GM18499 (cell line): ENCODE measurements at regions not wholly inside any gene's neighbourhood (a gene's known extent, or its start where the extent isn't known, plus 50 kb on each side); places are given as distances from the start of the nearest gene placed in this dataset.

Experiments
- ATAC-seq: cut with Tn5 transposase; IDR thresholded peaks from one replicate; pipeline ENCODE4 v1.9.1; 2021; ENCODE audit warnings: moderate number of reproducible peaks; ENCODE audit not compliant: insufficient read depth, unreplicated experiment

- no peak for ATAC-seq
These were observed 95.6 kb upstream of the ARHGAP20 start for GRCh38 chr11:110807801-110808200.

- no peak for ATAC-seq
These were observed 93.5 kb upstream of the ARHGAP20 start for GRCh38 chr11:110805756-110806155.

GRCh38 chr11:110802162-110802561 lies 89.9 kb upstream of the ARHGAP20 start:
- no peak for ATAC-seq

DNA sequence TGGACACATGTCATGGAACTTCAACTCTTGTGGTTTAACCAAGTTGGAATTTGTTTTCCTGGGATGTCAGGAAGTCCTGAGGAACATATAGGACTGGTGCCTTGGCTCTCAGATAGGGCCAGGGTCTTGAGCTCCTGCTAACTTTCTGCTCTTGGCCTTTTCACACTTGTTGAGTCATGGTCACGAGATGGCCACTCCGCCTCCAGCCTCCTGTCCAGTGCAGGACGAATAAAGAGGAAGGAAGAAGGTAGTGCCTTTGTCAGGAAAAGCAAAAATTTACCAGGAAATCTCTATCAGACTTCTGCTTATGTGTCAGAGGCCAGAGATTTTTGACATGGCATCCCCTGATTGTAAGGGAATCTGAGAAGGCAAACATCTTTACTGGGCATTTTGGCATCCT lies 89.1 kb upstream of the ARHGAP20 start:
- no peak for ATAC-seq

- no peak for ATAC-seq
These were observed 86.1 kb upstream of the ARHGAP20 start for GRCh38 chr11:110798201-110798900.

GRCh38 chr11:110797453-110797852 lies 85.2 kb upstream of the ARHGAP20 start:
- ATAC-seq = peak; percentile 83

- no peak for ATAC-seq
These were observed 82.9 kb upstream of the ARHGAP20 start for GRCh38 chr11:110795112-110795624.

DNA sequence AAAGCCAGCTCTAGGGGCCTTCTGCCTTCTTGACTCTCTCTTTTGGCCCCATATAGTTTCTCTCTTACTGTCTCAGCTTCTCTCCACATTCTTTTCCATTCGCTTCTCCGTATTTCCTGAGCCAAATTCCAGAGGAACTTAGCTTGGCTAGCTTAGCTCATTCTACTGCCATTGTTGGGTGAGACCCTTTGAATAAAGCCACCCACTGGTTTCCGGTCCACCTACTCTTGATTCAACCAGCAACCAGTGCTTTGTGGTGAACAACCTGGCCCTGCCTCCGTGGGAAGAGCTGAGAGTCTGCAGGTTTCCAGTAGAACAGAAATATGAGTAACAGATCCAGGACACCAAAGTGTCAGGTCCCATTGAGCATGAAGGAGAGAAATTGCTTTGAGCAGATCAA lies 81.3 kb upstream of the ARHGAP20 start:
- no peak for ATAC-seq

DNA sequence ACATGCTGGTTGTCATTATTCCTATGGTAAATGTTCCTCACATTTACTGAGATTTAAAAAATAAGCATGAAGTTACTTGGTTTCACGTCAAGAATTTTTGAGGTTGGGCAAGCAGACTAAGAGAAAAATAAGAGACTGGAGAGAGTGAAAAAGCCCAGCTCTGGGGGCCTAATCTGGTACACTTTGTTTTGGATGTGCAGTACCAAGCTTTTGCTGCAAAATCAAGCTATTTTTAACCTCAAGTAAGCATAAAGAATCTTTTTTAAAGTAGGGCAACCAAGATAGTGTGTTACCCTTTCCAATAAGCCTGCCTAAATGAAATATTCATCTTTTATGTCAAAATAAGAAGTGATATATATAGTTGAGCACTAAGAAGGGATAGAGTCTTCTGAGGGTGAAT lies 79.4 kb upstream of the ARHGAP20 start:
- no peak for ATAC-seq

GRCh38 chr11:110787680-110788079 lies 75.4 kb upstream of the ARHGAP20 start:
- ATAC-seq = no peak

DNA sequence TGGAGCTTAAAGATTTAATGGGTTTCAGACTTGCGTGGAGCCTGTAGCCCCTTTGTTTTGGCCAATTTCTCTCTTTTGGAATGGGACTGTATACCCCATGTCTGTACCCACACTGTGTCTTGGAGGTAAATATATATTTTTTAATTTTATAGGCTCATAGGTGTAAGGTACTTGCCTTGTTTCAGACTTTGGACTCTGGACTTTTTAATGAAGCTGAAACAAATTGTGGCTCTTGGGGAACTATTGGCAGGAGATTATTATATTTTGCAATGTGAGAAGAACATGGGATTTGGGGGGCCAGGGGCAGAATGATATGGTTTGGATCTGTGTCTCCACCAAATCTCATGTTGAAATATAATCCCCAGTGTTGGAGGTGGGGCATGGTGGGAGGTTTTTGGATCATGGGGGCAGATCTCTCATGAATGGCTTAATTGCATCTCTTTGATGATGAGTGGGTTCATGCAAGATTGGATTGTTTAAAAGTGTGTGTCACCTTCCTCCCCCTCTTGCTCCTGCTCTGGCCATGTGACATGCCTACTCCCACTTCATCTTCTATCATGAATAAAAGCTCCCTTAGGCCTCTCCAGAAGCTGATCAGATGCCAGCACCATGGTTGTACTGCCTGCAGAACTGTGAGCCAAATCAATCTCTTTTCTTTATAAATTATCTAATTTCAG lies 74.1 kb upstream of the ARHGAP20 start:
- no peak for ATAC-seq

DNA sequence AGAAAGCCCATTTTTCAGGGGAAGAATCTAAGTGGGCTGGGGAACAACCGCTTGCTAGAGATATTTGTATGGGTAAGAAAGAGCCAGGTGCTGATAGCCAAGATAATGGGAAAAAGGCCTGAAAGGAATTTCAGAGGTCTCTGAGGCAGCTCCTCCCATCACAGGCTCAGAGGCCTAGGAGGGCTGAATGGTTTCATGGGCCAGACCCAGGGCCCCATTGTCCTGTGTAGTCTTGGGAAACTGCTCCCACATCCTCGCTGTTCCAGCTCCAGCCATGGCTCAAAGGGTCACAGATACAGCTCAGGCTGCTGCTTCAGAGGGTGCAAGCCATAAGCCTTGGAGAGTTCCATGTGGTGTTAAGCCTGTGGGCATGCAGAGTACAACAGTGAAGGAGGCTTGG lies 73.2 kb upstream of the ARHGAP20 start:
- ATAC-seq = no peak

- no peak for ATAC-seq
These were observed 70.4 kb upstream of the ARHGAP20 start for GRCh38 chr11:110782616-110783015.

DNA sequence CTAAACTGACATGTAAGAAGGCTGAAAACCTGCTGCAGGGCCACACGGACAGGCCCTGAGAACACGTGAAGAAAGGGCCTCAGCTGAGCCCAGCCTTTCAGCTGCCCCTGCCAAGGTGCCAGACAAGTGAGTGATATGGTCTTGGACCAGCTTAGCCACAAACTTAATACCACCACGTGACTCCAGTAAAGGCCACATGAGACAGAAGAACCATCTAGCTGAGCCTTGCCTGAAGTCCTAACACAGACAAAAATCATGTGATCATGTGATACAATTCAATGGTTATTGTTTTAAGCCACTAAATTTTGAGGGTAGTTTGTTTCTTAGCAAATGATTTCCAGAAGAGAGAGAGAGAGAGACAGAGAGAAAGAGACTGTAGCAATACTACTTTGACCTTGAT lies 66.9 kb upstream of the ARHGAP20 start:
- no peak for ATAC-seq

GRCh38 chr11:110778343-110778742 lies 66.1 kb upstream of the ARHGAP20 start:
- ATAC-seq = no peak

GRCh38 chr11:110777775-110778174 lies 65.5 kb upstream of the ARHGAP20 start:
- no peak for ATAC-seq

DNA sequence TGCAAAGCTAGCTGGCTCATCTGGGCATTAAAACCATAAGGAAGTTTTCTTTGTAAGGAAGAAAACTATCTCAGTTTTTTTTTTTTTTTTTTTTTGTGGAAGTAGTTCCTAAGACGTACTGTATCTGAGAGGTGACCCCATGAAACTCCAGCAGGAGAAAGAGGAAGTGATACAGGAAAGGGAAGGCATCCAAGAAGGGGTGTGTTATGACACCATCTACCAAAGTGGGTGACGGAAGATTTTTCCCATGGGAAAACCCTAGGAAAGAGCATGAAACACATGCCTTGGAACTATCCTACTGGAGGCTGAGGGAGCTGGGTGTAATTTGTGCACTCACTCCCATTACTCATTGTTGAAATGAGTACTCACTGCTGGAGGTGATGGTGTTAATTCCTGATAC lies 63.8 kb upstream of the ARHGAP20 start:
- no peak for ATAC-seq

DNA sequence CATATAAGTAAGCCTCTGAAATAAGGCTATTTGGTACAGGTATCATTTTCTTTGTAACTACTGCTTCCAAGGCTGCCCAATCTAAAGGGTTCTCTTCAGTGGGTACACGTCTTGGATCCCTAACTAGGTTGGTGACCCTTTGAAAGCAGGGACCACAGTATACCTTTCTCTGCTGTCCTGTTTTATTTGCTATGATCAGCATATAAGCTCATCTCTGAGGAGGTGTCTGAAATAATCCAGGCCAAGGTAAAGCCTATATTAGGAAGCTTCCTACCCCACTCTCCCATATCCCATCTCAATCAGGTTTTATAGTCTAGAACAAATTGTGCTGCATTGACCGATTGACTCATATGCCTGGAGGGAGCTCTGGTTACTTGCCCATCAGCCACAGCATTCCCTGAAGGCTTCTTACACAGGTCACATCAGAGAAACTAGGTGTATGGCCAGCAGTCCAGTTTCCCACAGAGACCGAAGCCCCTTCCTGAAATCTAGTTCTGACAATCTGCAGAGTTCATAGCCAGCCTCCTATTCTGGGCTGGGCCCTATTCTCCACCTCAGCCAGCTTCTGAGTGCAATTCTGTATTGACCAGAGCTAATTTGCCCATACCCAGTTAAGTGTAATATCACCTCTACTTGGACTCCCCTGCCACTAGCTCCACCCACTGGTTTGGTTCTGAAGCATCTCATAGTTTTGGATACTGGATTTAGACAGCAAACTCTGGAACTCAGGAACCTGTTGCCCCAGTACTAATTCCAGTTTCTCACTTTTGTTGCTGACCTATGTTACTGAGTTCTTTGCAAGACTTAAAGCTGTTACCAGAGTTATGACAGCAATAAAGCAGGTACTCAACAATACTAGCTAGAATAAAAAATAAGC lies 62.1 kb upstream of the ARHGAP20 start:
- no peak for ATAC-seq

DNA sequence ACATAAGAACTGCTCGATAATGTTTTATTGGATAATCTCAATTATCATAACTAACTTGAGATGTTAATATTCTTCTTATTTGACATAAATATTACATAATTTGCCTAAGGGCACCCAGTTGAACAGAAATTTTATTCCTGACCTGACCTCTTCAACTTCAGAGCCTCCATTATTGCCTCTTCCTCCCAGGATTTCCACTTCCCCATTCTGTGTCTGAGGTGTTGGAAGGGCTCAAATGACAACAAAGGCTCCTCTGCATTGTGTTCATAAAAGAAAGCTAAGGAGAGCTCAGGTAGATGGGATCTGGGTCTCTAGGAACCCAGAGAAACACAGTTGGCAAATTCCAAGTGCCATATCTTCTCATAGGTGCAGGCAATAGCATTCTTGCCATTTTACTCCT lies 61.2 kb upstream of the ARHGAP20 start:
- no peak for ATAC-seq

DNA sequence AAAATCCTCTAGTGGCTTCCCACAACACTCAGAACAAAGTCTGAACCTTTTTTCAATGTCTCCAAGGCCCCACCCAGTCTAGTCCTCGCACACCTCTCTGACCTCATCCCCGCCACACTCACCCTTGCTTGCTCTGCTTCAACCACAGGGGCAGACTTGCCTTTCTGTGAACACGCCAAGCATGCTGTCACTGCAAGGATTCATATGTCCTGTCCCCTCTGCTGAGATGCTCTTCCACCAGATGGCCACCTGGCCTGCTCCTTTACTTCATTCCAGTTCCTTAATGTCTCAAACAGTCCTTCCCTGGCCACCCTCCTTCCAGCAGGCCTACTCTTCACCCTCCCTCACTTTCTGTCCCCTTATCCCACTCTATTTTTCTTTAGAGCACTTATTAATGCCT lies 60.6 kb upstream of the ARHGAP20 start:
- no peak for ATAC-seq

GRCh38 chr11:110766316-110766715 lies 54.1 kb upstream of the ARHGAP20 start:
- no peak for ATAC-seq
